ENCODE measurements at regions not wholly inside any gene's neighbourhood (a gene's known extent, or its start where the extent isn't known, plus 50 kb on each side); places are given as distances from the start of the nearest gene placed in this dataset.
A peak's percentile ranks its signal among the peaks of the same experiment; 100 is the strongest.

- Histone ChIP-seq H3K4me1 (ENCODE audit: insufficient read depth, low read length) (no peaks in the 10 kb centered on the region), H3K4me3 (ENCODE audit: low read length in 2 of 2) (no peak overlapping the region), H3K9me3 (ENCODE audit: control insufficient read depth in 1 of 2, low read length in 2 of 2) (no peaks in the 10 kb centered on the region), H3K27me3 (ENCODE audit: insufficient read depth, low read length) (no peaks in the 10 kb centered on the region), H3K36me3 (ENCODE audit: insufficient read depth, low read length) (no peaks in the 10 kb centered on the region), H3K27ac (ENCODE audit: low read depth, low read length) (no peak overlapping the region)
- no peaks in the 10 kb centered on the region for H3K4me1 Mint-ChIP-seq
- H3K36me3 Mint-ChIP-seq, result no peaks in the 10 kb centered on the region
- POLR2A ChIA-PET (ENCODE audit: partially characterized antibody), result no interaction called here
- intact Hi-C loops (cut with micrococcal nuclease), result no loop called here
- H3K4me3 Mint-ChIP-seq, result no peak overlapping the region
- no peak for DNase-seq
- CTCF ChIA-PET (ENCODE audit: partially characterized antibody), result no interaction called here
- H3K27ac Mint-ChIP-seq, result no peak overlapping the region
- H3K27me3 Mint-ChIP-seq, result no peaks in the 10 kb centered on the region
- H3K9me3 Mint-ChIP-seq, result peaks cover 0 to 7% (median 3%) of the 10 kb centered on the region in 8 donors
Observed at GRCh38 chr12:30384976-30385375, 310.7 kb downstream of the IPO8 start.

DNA sequence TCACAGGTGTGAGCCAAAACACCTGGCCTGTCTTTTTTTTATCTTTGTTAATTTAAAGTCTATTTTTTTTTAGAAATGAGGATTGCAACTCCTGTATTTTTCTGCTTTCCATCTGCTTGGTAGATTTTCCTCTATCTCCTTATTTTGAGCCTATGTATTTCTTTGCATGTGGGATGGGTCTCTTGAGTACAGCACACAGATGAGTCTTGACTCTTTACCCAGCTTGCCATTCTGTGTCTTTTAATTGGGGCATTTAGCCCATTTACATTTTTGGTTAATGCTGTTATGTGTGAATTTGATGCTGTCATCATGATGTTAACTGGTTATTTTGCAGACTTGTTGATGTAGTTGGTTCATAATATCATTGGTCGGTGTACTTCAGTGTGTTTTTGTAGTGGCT is 317.4 kb downstream of the IPO8 start:
- H3K36me3 Mint-ChIP-seq, result no peaks in the 10 kb centered on the region
- no peak for DNase-seq
- Histone ChIP-seq H3K4me3 (ENCODE audit: low read length in 2 of 2) (no peak overlapping the region), H3K27me3 (ENCODE audit: insufficient read depth, low read length) (no peaks in the 10 kb centered on the region), H3K9me3 (ENCODE audit: control insufficient read depth in 1 of 2, low read length in 2 of 2) (no peaks in the 10 kb centered on the region), H3K4me1 (ENCODE audit: insufficient read depth, low read length) (no peaks in the 10 kb centered on the region), H3K27ac (ENCODE audit: low read depth, low read length) (no peak overlapping the region), H3K36me3 (ENCODE audit: insufficient read depth, low read length) (no peaks in the 10 kb centered on the region)
- peaks cover 0 to 20% (median 6%) of the 10 kb centered on the region in 8 donors for H3K9me3 Mint-ChIP-seq
- POLR2A ChIA-PET (ENCODE audit: partially characterized antibody), result no interaction called here
- H3K4me1 Mint-ChIP-seq, result no peaks in the 10 kb centered on the region
- no peak overlapping the region for H3K4me3 Mint-ChIP-seq
- H3K27ac Mint-ChIP-seq, result no peak overlapping the region
- CTCF ChIA-PET (ENCODE audit: partially characterized antibody), result no interaction called here
- intact Hi-C loops (cut with micrococcal nuclease), result no loop called here
- peaks cover 0 to 2% of the 10 kb centered on the region in 2 donors for H3K27me3 Mint-ChIP-seq

GRCh38 chr12:30364822-30365221 is 330.8 kb downstream of the IPO8 start:
- Mint-ChIP-seq H3K9me3 (peaks cover 0 to 12% (median 6%) of the 10 kb centered on the region in 8 donors), H3K4me3 (no peak overlapping the region), H3K27ac (no peak overlapping the region), H3K36me3 (no peaks in the 10 kb centered on the region), H3K4me1 (no peaks in the 10 kb centered on the region), H3K27me3 (no peaks in the 10 kb centered on the region)
- intact Hi-C loops (cut with micrococcal nuclease), result no loop called here
- Histone ChIP-seq H3K9me3 (ENCODE audit: control insufficient read depth in 1 of 2, low read length in 2 of 2) (peaks cover 0 to 3% of the 10 kb centered on the region in 2 donors), H3K27ac (ENCODE audit: low read depth, low read length) (no peak overlapping the region), H3K36me3 (ENCODE audit: insufficient read depth, low read length) (no peaks in the 10 kb centered on the region), H3K4me3 (ENCODE audit: low read length in 2 of 2) (no peak overlapping the region), H3K4me1 (ENCODE audit: insufficient read depth, low read length) (no peaks in the 10 kb centered on the region), H3K27me3 (ENCODE audit: insufficient read depth, low read length) (no peaks in the 10 kb centered on the region)
- DNase-seq, result no peak
- ChIA-PET CTCF (ENCODE audit: partially characterized antibody) (no interaction called here), POLR2A (ENCODE audit: partially characterized antibody) (no interaction called here)

DNA sequence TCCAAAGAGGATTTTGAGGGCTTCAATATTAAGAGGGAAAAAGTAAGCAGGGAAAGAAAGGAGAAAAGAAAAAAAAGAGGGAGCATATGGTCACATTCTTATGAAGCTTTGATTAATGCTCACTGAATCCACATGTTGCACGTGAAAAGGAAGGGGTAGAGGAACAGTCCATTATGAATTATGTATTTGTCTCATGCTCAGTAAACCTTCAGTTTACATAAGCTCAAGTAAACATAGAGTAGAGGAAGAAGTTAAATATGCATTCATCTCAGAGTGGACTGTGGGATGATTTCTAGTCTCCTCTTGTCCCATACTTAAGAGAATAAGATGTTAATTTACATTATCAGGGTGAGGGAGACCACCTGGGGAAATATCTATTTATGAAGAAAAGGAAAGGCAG is 334.5 kb downstream of the IPO8 start:
- CTCF ChIA-PET (ENCODE audit: partially characterized antibody), result no interaction called here
- Mint-ChIP-seq H3K36me3 (no peaks in the 10 kb centered on the region), H3K4me1 (no peaks in the 10 kb centered on the region), H3K27me3 (no peaks in the 10 kb centered on the region), H3K27ac (peak overlapping the region in 1 of 7 donors; percentile 6), H3K4me3 (no peak overlapping the region), H3K9me3 (peaks cover 0 to 8% (median 2%) of the 10 kb centered on the region in 8 donors)
- no peaks in the 10 kb centered on the region for H3K36me3 ChIP-seq (ENCODE audit: insufficient read depth, low read length)
- no peaks in the 10 kb centered on the region for H3K27me3 ChIP-seq (ENCODE audit: insufficient read depth, low read length)
- intact Hi-C loops (cut with micrococcal nuclease), result no loop called here
- no peak overlapping the region for H3K27ac ChIP-seq (ENCODE audit: low read depth, low read length)
- H3K4me1 ChIP-seq (ENCODE audit: insufficient read depth, low read length), result no peaks in the 10 kb centered on the region
- no peaks in the 10 kb centered on the region for H3K9me3 ChIP-seq (ENCODE audit: control insufficient read depth in 1 of 2, low read length in 2 of 2)
- H3K4me3 ChIP-seq (ENCODE audit: low read length in 2 of 2), result no peak overlapping the region
- POLR2A ChIA-PET (ENCODE audit: partially characterized antibody), result no interaction called here
- DNase-seq, result no peak

GRCh38 chr12:30358671-30359070 is 337.0 kb downstream of the IPO8 start:
- Mint-ChIP-seq H3K4me1 (no peaks in the 10 kb centered on the region), H3K27ac (no peak overlapping the region), H3K27me3 (no peaks in the 10 kb centered on the region), H3K36me3 (no peaks in the 10 kb centered on the region), H3K9me3 (peaks cover 0 to 8% (median 2%) of the 10 kb centered on the region in 8 donors), H3K4me3 (no peak overlapping the region)
- Histone ChIP-seq H3K9me3 (ENCODE audit: control insufficient read depth in 1 of 2, low read length in 2 of 2) (no peaks in the 10 kb centered on the region), H3K27ac (ENCODE audit: low read depth, low read length) (no peak overlapping the region), H3K4me3 (ENCODE audit: low read length in 2 of 2) (no peak overlapping the region), H3K4me1 (ENCODE audit: insufficient read depth, low read length) (no peaks in the 10 kb centered on the region), H3K36me3 (ENCODE audit: insufficient read depth, low read length) (no peaks in the 10 kb centered on the region), H3K27me3 (ENCODE audit: insufficient read depth, low read length) (no peaks in the 10 kb centered on the region)
- CTCF ChIA-PET (ENCODE audit: partially characterized antibody), result no interaction called here
- no peak for DNase-seq
- POLR2A ChIA-PET (ENCODE audit: partially characterized antibody), result no interaction called here
- intact Hi-C loops (cut with micrococcal nuclease), result no loop called here

DNA sequence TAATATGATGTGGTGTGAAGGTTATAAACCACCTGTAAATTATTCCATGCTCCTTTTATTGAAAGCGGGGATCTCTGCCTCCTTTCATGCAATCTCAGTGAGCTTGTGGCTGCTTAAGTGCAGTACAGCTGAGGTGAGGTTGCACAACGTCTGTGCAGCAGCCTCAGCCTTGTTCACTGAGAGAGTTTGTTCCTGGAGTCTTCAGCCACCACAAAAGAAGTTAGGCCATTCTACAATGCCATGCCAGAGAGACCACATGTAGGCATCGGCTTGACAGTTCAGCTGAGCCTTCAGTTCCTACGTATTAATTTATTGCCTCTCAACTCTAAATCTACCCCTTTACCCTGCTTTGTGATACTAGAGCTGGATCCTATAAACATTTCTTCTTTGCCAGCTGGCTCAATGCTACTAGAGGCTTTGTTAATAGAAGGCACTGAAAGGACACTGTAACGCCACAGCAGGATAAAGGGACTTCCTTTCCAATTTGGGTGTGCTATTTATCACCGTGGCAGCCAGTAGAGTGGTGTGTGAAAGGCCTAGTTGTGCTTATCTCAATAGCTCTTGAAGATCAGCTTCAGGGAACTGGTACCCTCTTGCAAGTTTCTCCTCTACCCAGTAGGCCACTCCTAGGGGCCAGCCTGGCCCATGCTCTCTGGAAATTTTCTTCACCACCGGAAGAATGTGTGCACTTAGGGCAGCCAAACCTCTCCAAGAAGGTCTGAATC is 337.7 kb downstream of the IPO8 start:
- Mint-ChIP-seq H3K9me3 (peaks cover 0 to 8% (median 2%) of the 10 kb centered on the region in 8 donors), H3K27ac (no peak overlapping the region), H3K4me3 (no peak overlapping the region), H3K4me1 (no peaks in the 10 kb centered on the region), H3K27me3 (no peaks in the 10 kb centered on the region), H3K36me3 (no peaks in the 10 kb centered on the region)
- ChIA-PET CTCF (ENCODE audit: partially characterized antibody) (no interaction called here), POLR2A (ENCODE audit: partially characterized antibody) (no interaction called here)
- DNase-seq, result no peak
- intact Hi-C loops (cut with micrococcal nuclease), result no loop called here
- no peaks in the 10 kb centered on the region for H3K36me3 ChIP-seq (ENCODE audit: insufficient read depth, low read length)
- H3K4me1 ChIP-seq (ENCODE audit: insufficient read depth, low read length), result no peaks in the 10 kb centered on the region
- no peaks in the 10 kb centered on the region for H3K9me3 ChIP-seq (ENCODE audit: control insufficient read depth in 1 of 2, low read length in 2 of 2)
- H3K27ac ChIP-seq (ENCODE audit: low read depth, low read length), result no peak overlapping the region
- H3K4me3 ChIP-seq (ENCODE audit: low read length in 2 of 2), result no peak overlapping the region
- H3K27me3 ChIP-seq (ENCODE audit: insufficient read depth, low read length), result no peaks in the 10 kb centered on the region

DNA sequence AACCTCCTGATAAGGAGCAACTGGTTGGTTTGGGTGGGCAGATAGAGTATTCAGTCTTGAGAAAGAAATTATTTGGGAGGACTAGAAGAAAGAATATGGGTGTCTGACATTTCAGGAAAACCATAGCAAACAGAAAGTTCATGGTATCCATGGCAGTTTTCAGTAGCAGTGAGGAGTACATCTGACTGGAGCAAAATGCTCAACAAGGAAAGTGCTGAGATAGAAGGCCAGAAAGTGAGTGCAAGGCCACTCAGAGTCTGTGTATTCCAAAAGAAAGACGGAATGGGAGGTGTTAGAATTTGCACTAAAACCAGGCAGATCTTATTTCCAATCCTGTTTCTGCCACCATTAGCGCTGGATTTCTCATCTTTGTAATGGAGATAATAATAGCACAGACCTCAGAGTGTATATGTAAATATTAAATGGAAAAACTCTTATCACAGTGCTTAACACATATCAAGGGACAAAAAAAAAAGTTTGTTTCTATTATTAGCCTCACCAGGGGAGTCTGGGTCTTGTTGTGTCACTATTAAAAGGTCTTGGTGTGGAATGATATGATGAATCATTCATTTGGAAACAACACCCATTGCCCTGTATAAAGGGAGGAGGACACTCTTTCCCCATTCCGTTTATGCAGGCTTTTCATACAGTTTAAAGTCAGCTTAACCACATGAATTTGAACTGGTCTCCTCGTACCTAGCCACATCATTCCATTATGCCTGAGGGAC is 349.8 kb downstream of the IPO8 start:
- POLR2A ChIA-PET (ENCODE audit: partially characterized antibody), result no interaction called here
- H3K36me3 ChIP-seq (ENCODE audit: insufficient read depth, low read length), result no peaks in the 10 kb centered on the region

More for the DNA sequence above, 349.8 kb downstream of the IPO8 start:
- Histone ChIP-seq H3K4me3 (ENCODE audit: low read length in 2 of 2) (no peak overlapping the region), H3K27ac (ENCODE audit: low read depth, low read length) (no peak overlapping the region), H3K4me1 (ENCODE audit: insufficient read depth, low read length) (no peaks in the 10 kb centered on the region), H3K9me3 (ENCODE audit: control insufficient read depth in 1 of 2, low read length in 2 of 2) (no peaks in the 10 kb centered on the region), H3K27me3 (ENCODE audit: insufficient read depth, low read length) (no peaks in the 10 kb centered on the region)
- Mint-ChIP-seq H3K36me3 (no peaks in the 10 kb centered on the region), H3K27ac (no peak overlapping the region), H3K9me3 (peaks cover 0 to 27% (median 8%) of the 10 kb centered on the region in 8 donors), H3K27me3 (peaks cover 0 to 1% of the 10 kb centered on the region in 2 donors), H3K4me3 (no peak overlapping the region), H3K4me1 (no peaks in the 10 kb centered on the region)
- DNase-seq, result no peak
- intact Hi-C loops (cut with micrococcal nuclease), result no loop called here
- CTCF ChIA-PET (ENCODE audit: partially characterized antibody), result no interaction called here
